ENCODE measurements at regions not wholly inside any gene's neighbourhood (a gene's known extent, or its start where the extent isn't known, plus 50 kb on each side); places are given as distances from the start of the nearest gene placed in this dataset.
A peak's percentile ranks its signal among the peaks of the same experiment; 100 is the strongest.

DNA sequence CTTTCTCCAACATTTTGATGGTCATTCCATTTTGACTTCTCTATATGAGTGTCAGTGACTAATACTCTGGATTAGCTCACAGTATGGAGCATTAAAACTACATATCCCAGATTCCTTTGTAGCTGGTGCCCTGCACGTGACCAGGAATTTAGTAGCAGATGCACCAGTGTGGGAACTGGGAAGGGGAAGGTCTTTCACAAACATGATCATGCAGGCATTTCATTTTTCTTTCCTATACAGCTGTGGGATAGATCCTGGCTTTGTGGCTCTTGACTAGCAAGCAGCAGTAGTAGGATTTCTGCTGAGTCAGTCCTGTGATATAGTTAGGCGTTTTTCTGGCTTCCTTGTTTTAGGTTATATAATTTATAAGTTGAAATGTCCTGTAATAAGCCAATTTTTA is 971.0 kb upstream of the CDH2 start:
- Histone ChIP-seq H3K4me1 (ENCODE audit: insufficient read depth, low read length) (no peaks in the 10 kb centered on the region), H3K36me3 (ENCODE audit: insufficient read depth, low read length) (no peaks in the 10 kb centered on the region), H3K27me3 (ENCODE audit: insufficient read depth, low read length, poor library complexity, severe bottlenecking) (no peaks in the 10 kb centered on the region), H3K9me3 (ENCODE audit: low read length) (no peaks in the 10 kb centered on the region), H3K4me3 (ENCODE audit: low read length) (no peak overlapping the region), H3K27ac (ENCODE audit: low read depth, low read length) (no peak overlapping the region)
- peaks cover 0 to under 1% (median 0%) of the 10 kb centered on the region in 3 donors for H3K36me3 Mint-ChIP-seq
- H3K4me3 Mint-ChIP-seq, result no peak overlapping the region
- no peak for DNase-seq
- ChIA-PET POLR2A (no interaction called here), CTCF (no interaction called here)
- H3K27ac Mint-ChIP-seq, result no peak overlapping the region
- peaks cover 2 to 39% (median 6%) of the 10 kb centered on the region in 5 donors for H3K9me3 Mint-ChIP-seq
- H3K27me3 Mint-ChIP-seq, result peaks cover 0 to 3% of the 10 kb centered on the region in 2 donors
- H3K4me1 Mint-ChIP-seq, result no peaks in the 10 kb centered on the region

DNA sequence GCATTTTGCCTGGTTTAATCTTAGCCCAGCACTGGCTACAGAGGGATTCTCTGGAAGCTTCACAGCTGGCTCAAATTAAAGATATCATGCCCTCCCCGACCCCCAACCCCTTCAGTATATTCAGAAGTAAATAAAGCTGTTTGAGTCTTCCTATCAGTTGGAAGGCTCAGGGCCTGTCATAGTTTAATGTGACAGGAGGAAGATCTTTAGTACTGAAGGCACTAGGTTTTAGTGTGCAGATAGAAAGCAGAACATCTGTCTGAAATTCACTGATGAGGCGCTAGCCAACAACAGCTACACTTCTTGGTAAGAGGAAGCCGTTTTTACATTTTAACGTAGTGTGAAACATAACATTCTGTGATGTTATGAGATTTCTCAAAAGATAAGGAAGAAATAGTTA is 969.1 kb upstream of the CDH2 start:
- H3K4me1 Mint-ChIP-seq, result no peaks in the 10 kb centered on the region
- Histone ChIP-seq H3K36me3 (ENCODE audit: insufficient read depth, low read length) (no peaks in the 10 kb centered on the region), H3K4me3 (ENCODE audit: low read length) (no peak overlapping the region), H3K9me3 (ENCODE audit: low read length) (no peaks in the 10 kb centered on the region), H3K27ac (ENCODE audit: low read depth, low read length) (no peak overlapping the region), H3K27me3 (ENCODE audit: insufficient read depth, low read length, poor library complexity, severe bottlenecking) (no peaks in the 10 kb centered on the region), H3K4me1 (ENCODE audit: insufficient read depth, low read length) (no peaks in the 10 kb centered on the region)
- H3K27me3 Mint-ChIP-seq, result peaks cover 0 to 1% of the 10 kb centered on the region in 2 donors
- ChIA-PET CTCF (no interaction called here), POLR2A (no interaction called here)
- peaks cover 3 to 45% (median 6%) of the 10 kb centered on the region in 5 donors for H3K9me3 Mint-ChIP-seq
- no peaks in the 10 kb centered on the region for H3K36me3 Mint-ChIP-seq
- H3K27ac Mint-ChIP-seq, result no peak overlapping the region
- no peak for DNase-seq
- no peak overlapping the region for H3K4me3 Mint-ChIP-seq

DNA sequence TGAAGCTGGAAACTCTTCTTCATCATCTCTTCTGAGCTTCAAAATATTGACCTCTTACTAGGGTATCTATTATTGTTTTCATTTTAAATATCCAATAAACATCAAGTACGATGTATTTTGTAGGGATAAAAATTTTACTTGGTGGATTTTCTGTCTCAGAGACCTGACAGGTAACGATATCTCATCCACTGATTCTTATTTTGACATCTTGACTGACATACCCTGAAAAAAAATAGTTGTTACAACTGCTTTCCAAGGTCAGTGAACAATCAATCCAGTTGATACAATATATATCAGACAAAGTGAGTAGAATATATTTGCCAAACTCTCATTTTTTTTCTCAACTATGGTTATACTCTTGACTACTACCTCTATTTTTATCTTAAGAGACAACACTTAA is 963.7 kb upstream of the CDH2 start:
- Mint-ChIP-seq H3K27ac (no peak overlapping the region), H3K4me1 (no peaks in the 10 kb centered on the region), H3K9me3 (peaks cover 0 to 46% (median 7%) of the 10 kb centered on the region in 5 donors), H3K36me3 (no peaks in the 10 kb centered on the region), H3K27me3 (peaks cover 0 to 1% of the 10 kb centered on the region in 2 donors), H3K4me3 (no peak overlapping the region)
- H3K36me3 ChIP-seq (ENCODE audit: insufficient read depth, low read length), result no peaks in the 10 kb centered on the region
- no peaks in the 10 kb centered on the region for H3K27me3 ChIP-seq (ENCODE audit: insufficient read depth, low read length, poor library complexity, severe bottlenecking)
- DNase-seq, result no peak
- H3K27ac ChIP-seq (ENCODE audit: low read depth, low read length), result no peak overlapping the region
- H3K9me3 ChIP-seq (ENCODE audit: low read length), result no peaks in the 10 kb centered on the region
- H3K4me1 ChIP-seq (ENCODE audit: insufficient read depth, low read length), result no peaks in the 10 kb centered on the region
- ChIA-PET POLR2A (no interaction called here), CTCF (no interaction called here)
- no peak overlapping the region for H3K4me3 ChIP-seq (ENCODE audit: low read length)

DNA sequence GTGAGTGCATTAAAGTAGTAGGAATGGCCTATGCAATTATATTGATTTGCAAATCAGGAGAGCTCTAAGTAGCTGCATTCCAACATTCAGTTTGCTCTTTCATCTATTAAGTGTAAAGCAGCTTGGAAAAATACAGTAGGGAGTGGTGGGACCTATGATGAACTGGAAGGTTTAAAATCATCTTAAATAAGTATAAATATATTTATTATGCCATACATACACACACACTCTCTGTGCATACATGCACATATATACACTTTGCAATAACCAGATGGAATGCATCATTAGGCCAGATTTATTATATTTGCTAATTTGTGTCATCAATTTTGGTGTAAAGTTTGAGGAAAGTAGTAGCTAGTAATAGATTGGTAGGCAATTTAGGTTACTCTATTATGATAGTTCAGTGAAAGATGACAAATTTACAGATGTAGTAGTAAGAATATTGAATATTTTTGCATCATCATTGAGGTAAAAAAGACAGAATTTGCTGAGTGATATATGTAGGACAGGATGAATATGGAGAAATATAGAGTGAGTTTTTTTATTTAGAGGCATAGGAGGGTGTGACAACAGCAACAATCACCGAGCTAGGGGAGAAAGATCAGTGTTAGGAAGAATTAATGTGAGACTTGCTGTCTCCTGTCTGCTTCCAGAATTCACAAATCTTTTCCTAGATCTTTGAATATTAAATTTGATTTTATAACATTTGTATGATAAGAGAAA is 961.0 kb upstream of the CDH2 start:
- Histone ChIP-seq H3K36me3 (ENCODE audit: insufficient read depth, low read length) (no peaks in the 10 kb centered on the region), H3K9me3 (ENCODE audit: low read length) (no peaks in the 10 kb centered on the region), H3K4me1 (ENCODE audit: insufficient read depth, low read length) (no peaks in the 10 kb centered on the region), H3K4me3 (ENCODE audit: low read length) (no peak overlapping the region), H3K27me3 (ENCODE audit: insufficient read depth, low read length, poor library complexity, severe bottlenecking) (no peaks in the 10 kb centered on the region), H3K27ac (ENCODE audit: low read depth, low read length) (no peak overlapping the region)
- Mint-ChIP-seq H3K36me3 (no peaks in the 10 kb centered on the region), H3K27ac (no peak overlapping the region), H3K4me3 (no peak overlapping the region), H3K4me1 (no peaks in the 10 kb centered on the region), H3K9me3 (peaks cover 0 to 35% (median 6%) of the 10 kb centered on the region in 5 donors), H3K27me3 (no peaks in the 10 kb centered on the region)
- ChIA-PET CTCF (no interaction called here), POLR2A (no interaction called here)
- DNase-seq, result no peak

DNA sequence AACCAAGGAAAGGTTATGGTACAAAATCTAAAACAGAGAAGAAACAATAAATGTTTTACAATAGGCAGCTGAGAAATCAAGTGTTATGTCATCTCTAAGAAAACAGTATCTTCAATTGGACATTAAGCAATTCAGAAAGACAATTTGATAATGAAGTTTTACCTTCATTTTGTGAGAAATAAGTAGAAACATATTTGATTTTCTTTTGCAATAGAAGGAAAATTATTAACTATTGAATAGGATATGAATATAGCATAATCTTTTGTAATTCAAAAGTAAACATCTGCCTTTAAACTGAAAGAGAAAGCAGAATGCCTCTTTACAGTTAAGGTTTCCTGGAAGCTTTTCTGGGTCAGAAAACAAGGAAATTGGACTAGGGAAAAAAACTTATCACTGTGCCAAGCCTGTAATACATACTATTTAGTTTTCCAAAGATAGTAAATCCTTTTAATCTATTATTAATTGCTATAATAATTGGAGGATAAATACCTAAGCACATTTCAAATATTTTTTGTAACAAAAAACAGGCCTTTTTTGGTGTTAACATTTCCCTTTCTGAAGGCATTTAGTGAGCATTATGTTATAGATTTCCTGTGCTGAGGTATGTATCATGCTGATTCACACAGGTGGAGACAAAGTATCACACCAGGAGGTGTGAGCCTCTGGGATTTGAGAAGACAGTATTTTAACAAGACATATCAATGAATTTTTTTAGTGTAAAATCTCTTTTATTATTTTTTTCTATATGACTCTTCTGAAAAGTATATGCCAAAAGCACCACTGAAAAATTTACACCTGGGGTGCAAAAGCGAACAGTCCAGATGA is 947.0 kb upstream of the CDH2 start:
- Mint-ChIP-seq H3K27ac (no peak overlapping the region), H3K27me3 (no peaks in the 10 kb centered on the region), H3K4me1 (no peaks in the 10 kb centered on the region), H3K36me3 (no peaks in the 10 kb centered on the region), H3K9me3 (peaks cover 0 to 30% (median 2%) of the 10 kb centered on the region in 5 donors), H3K4me3 (no peak overlapping the region)
- ChIA-PET CTCF (interaction anchor here (1.3 kb wide), 1 partner anchor 10 kb away, joined by 3 read pairs; no protein-coding TSS in a partner anchor), POLR2A (no interaction called here)
- Histone ChIP-seq H3K4me3 (ENCODE audit: low read length) (no peak overlapping the region), H3K27me3 (ENCODE audit: insufficient read depth, low read length, poor library complexity, severe bottlenecking) (no peaks in the 10 kb centered on the region), H3K4me1 (ENCODE audit: insufficient read depth, low read length) (no peaks in the 10 kb centered on the region), H3K36me3 (ENCODE audit: insufficient read depth, low read length) (no peaks in the 10 kb centered on the region), H3K27ac (ENCODE audit: low read depth, low read length) (no peak overlapping the region), H3K9me3 (ENCODE audit: low read length) (no peaks in the 10 kb centered on the region)
- DNase-seq, result no peak

DNA sequence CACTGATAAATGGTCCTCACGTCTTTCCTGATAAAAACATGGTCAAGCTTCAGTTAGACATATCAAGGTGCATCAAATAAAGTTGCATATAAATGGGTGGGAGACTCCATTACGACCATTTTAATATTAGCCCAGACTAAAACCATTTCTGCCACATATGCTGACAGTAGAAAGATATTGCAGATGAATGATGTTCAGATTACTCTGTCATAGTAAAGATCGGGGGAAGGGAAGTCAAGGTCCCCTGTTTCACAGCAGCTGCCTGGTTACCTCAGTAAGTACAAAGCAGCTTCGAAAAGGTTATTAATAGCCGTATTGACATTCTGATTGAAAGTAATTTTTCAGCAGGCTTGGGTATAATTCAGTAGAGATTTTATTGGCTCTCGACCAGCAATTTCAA is 927.7 kb upstream of the CDH2 start:
- no peaks in the 10 kb centered on the region for H3K9me3 ChIP-seq (ENCODE audit: low read length)
- H3K9me3 Mint-ChIP-seq, result peaks cover 2 to 39% (median 7%) of the 10 kb centered on the region in 5 donors
- no peak overlapping the region for H3K27ac ChIP-seq (ENCODE audit: low read depth, low read length)
- H3K27me3 Mint-ChIP-seq, result no peaks in the 10 kb centered on the region
- H3K27me3 ChIP-seq (ENCODE audit: insufficient read depth, low read length, poor library complexity, severe bottlenecking), result no peaks in the 10 kb centered on the region
- DNase-seq, result no peak
- no peak overlapping the region for H3K4me3 ChIP-seq (ENCODE audit: low read length)
- no peaks in the 10 kb centered on the region for H3K4me1 ChIP-seq (ENCODE audit: insufficient read depth, low read length)
- POLR2A ChIA-PET, result no interaction called here
- no peak overlapping the region for H3K27ac Mint-ChIP-seq
- no peaks in the 10 kb centered on the region for H3K36me3 ChIP-seq (ENCODE audit: insufficient read depth, low read length)
- H3K4me3 Mint-ChIP-seq, result no peak overlapping the region
- no peaks in the 10 kb centered on the region for H3K36me3 Mint-ChIP-seq
- H3K4me1 Mint-ChIP-seq, result no peaks in the 10 kb centered on the region
- CTCF ChIA-PET, result no interaction called here

DNA sequence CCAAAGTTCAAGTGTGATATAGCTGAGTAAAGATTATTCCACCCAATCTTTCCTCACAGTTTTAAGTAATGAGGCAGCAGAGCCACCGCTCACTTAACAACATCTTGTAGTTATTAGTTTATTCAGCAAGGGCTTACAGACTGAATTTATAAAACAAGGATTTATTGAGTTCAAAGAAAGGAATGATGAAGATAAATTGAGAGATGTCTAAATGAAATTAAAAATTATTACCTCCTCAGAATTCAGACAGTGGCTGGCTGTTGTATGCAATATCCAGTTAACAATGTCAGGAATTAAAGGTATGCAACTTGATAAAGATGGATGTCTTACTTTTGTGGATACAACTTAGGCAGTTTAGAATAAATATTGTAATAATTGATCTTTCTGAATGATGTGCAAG is 927.3 kb upstream of the CDH2 start:
- H3K36me3 Mint-ChIP-seq, result no peaks in the 10 kb centered on the region
- no peaks in the 10 kb centered on the region for H3K27me3 Mint-ChIP-seq
- Histone ChIP-seq H3K4me3 (ENCODE audit: low read length) (no peak overlapping the region), H3K36me3 (ENCODE audit: insufficient read depth, low read length) (no peaks in the 10 kb centered on the region), H3K9me3 (ENCODE audit: low read length) (no peaks in the 10 kb centered on the region), H3K27ac (ENCODE audit: low read depth, low read length) (no peak overlapping the region), H3K27me3 (ENCODE audit: insufficient read depth, low read length, poor library complexity, severe bottlenecking) (no peaks in the 10 kb centered on the region), H3K4me1 (ENCODE audit: insufficient read depth, low read length) (no peaks in the 10 kb centered on the region)
- no peak overlapping the region for H3K27ac Mint-ChIP-seq
- H3K4me3 Mint-ChIP-seq, result no peak overlapping the region
- H3K4me1 Mint-ChIP-seq, result no peaks in the 10 kb centered on the region
- H3K9me3 Mint-ChIP-seq, result peaks cover 2 to 44% (median 7%) of the 10 kb centered on the region in 5 donors
- CTCF ChIA-PET, result no interaction called here
- no peak for DNase-seq
- POLR2A ChIA-PET, result no interaction called here

DNA sequence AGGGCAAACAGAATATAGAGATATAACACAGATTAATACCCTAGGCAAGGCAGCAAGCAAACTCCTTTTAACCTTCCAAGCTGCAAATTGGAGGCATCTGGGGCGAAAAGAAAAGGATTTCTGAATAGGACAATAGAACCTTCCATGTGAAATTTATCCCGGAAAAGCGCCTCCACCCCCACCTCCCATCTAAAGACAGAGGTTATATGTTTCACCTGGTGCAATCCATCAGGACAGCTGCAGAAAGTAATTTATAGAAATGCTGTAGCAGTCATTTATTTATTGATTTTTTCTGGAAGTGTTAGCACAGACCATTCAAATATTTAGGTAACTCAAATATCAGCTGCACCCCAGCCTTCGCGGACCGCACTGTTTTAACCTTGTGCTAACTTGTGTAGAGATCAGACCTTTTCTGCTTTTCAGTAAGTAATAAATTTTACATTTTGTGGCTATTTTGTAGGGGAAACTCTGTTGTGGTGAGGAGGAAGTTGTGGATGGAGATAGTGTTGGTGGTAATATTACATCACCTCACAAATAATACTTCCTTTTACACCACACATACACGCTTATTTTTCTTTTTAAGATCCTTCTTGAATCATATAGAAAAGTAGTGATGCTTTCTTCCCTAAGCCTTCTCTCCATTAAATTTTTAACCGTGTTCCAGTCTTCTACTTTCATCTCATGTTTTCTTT is 919.3 kb upstream of the CDH2 start:
- no peak overlapping the region for H3K4me3 ChIP-seq (ENCODE audit: low read length)
- H3K4me1 Mint-ChIP-seq, result peaks cover 0 to 6% (median 4%) of the 10 kb centered on the region in 3 donors
- H3K36me3 Mint-ChIP-seq, result no peaks in the 10 kb centered on the region
- no peak overlapping the region for H3K27ac ChIP-seq (ENCODE audit: low read depth, low read length)
- H3K27me3 Mint-ChIP-seq, result no peaks in the 10 kb centered on the region
- no peak overlapping the region for H3K4me3 Mint-ChIP-seq
- no peaks in the 10 kb centered on the region for H3K9me3 ChIP-seq (ENCODE audit: low read length)
- no peak for DNase-seq
- no peaks in the 10 kb centered on the region for H3K27me3 ChIP-seq (ENCODE audit: insufficient read depth, low read length, poor library complexity, severe bottlenecking)
- POLR2A ChIA-PET, result no interaction called here
- H3K27ac Mint-ChIP-seq, result peak overlapping the region in 1 of 8 donors; percentile 40
- H3K4me1 ChIP-seq (ENCODE audit: insufficient read depth, low read length), result no peaks in the 10 kb centered on the region
- CTCF ChIA-PET, result no interaction called here
- no peaks in the 10 kb centered on the region for H3K36me3 ChIP-seq (ENCODE audit: insufficient read depth, low read length)
- peaks cover 6 to 61% (median 13%) of the 10 kb centered on the region in 5 donors for H3K9me3 Mint-ChIP-seq

All from CD8-positive, alpha-beta memory T cell (primary cell).